ENCODE measurements at regions not wholly inside any gene's neighbourhood (a gene's known extent, or its start where the extent isn't known, plus 50 kb on each side); places are given as distances from the start of the nearest gene placed in this dataset.

- TF ChIP-seq FOXM1 (IDR thresholded peaks at IDR 0.05; ENCODE audit: low read depth), result no peak
- TF ChIP-seq FOXM1 (CRISPR knock-in tag; IDR thresholded peaks at IDR 0.05; ENCODE audit: low read depth), result no peak
- no peak for TF ChIP-seq POU5F1 (IDR thresholded peaks at IDR 0.05; ENCODE audit: borderline replicate concordance, low read depth, low read length, partially characterized antibody)
- no peak for TF ChIP-seq SMC3 (conservative IDR thresholded peaks at IDR 0.05; ENCODE audit: insufficient read depth, low read depth, low read length)
These were observed 504.2 kb upstream of the LINC00305 start for GRCh38 chr18:64653068-64653467.

Data from K562 (cell line).